GM12874 (cell line): ENCODE measurements at regions not wholly inside any gene's neighbourhood (a gene's known extent, or its start where the extent isn't known, plus 50 kb on each side); places are given as distances from the start of the nearest gene placed in this dataset.

ENCODE experiments used
- CTCF ChIP-seq: IDR thresholded peaks from 2 replicates; pipeline ENCODE4 v1.5.1; 2011; ENCODE audit warnings: low read depth, mild to moderate bottlenecking, control low read depth, low read length, moderate library complexity; ENCODE audit not compliant: insufficient read depth

GRCh38 chr11:103547691-103548090, 438.5 kb downstream of the DYNC2H1 start:
- no peak for TF ChIP-seq CTCF

- TF ChIP-seq CTCF: no peak
Observed at GRCh38 chr11:103548838-103549237, 439.6 kb downstream of the DYNC2H1 start.

- no peak for TF ChIP-seq CTCF
Observed at GRCh38 chr11:103550811-103551210, 441.6 kb downstream of the DYNC2H1 start.

- TF ChIP-seq CTCF: no peak
Observed at GRCh38 chr11:103552086-103552485, 442.9 kb downstream of the DYNC2H1 start.

GRCh38 chr11:103556171-103556570, 446.9 kb downstream of the DYNC2H1 start:
- TF ChIP-seq CTCF: no peak

- TF ChIP-seq CTCF: no peak
Observed at GRCh38 chr11:103566116-103566515, 456.9 kb downstream of the DYNC2H1 start.

- TF ChIP-seq CTCF: no peak
Observed at GRCh38 chr11:103581760-103582159, 454.7 kb upstream of the DDI1 start.

- no peak for TF ChIP-seq CTCF
Observed at GRCh38 chr11:103582351-103582909, 454.0 kb upstream of the DDI1 start.
